HG03571 (cell line): ENCODE measurements at regions not wholly inside any gene's neighbourhood (a gene's known extent, or its start where the extent isn't known, plus 50 kb on each side); places are given as distances from the start of the nearest gene placed in this dataset.

Experiments used
- ATAC-seq: cut with Tn5 transposase; IDR thresholded peaks from one replicate; pipeline ENCODE4 v1.9.1; 2021; ENCODE audit not compliant: unreplicated experiment

GRCh38 chr1:185373813-185374529, 56.9 kb upstream of the IVNS1ABP start:
- no peak for ATAC-seq

GRCh38 chr1:185369786-185370185, 52.7 kb upstream of the IVNS1ABP start:
- ATAC-seq = no peak

- no peak for ATAC-seq
These were observed 52.0 kb upstream of the IVNS1ABP start for GRCh38 chr1:185368913-185369491.

- no peak for ATAC-seq
These were observed 51.3 kb upstream of the IVNS1ABP start for GRCh38 chr1:185368313-185368855.

GRCh38 chr1:185367218-185367617, 50.2 kb upstream of the IVNS1ABP start:
- ATAC-seq = no peak
